AG04450 (cell line): ENCODE measurements at regions not wholly inside any gene's neighbourhood (a gene's known extent, or its start where the extent isn't known, plus 50 kb on each side); places are given as distances from the start of the nearest gene placed in this dataset.

Experiments used
- CTCF ChIA-PET: fragments of 300-600, 350-600 bp; formaldehyde crosslinking; extraction: SDS; loops from one replicate; lab custom pipeline; 2022; ENCODE audit warnings: antibody characterized with exemption, inconsistent platforms; lab: Charles Lee
- POLR2A ChIA-PET: fragments of 350-600 bp; formaldehyde crosslinking; extraction: SDS; loops from one replicate; lab custom pipeline; 2021; ENCODE audit warnings: antibody characterized with exemption, inconsistent platforms; lab: Yijun Ruan, JAX
- DNase-seq: peaks from one replicate; pipeline ENCODE4 v3.0.0-alpha.2; 2011; ENCODE audit warnings: low read depth, low spot score
- H3K27ac ChIP-seq: one replicate; pipeline ENCODE4 v1.5.1; 2012; ENCODE audit warnings: low read depth, low read length, control low read depth
- H3K27me3 ChIP-seq: one replicate; pipeline ENCODE4 v1.6.0; 2012; ENCODE audit warnings: low read length; ENCODE audit not compliant: control insufficient read depth, insufficient read depth
- H3K4me3 ChIP-seq: 2 replicates; pipeline ENCODE4 v1.5.1; 2011; ENCODE audit warnings: mild to moderate bottlenecking, low read depth, low read length, control low read depth
- H3K9me3 ChIP-seq: 2 replicates; pipeline ENCODE4 v1.5.1; 2012; ENCODE audit warnings: low read length; ENCODE audit not compliant: control insufficient read depth, insufficient read depth
- TF ChIP-seq, protein P1 (sequence below): IDR thresholded peaks from 2 replicates; pipeline ENCODE4 v1.5.1; 2011; ENCODE audit warnings: low read depth, low read length, control low read depth, inconsistent platforms

DNA sequence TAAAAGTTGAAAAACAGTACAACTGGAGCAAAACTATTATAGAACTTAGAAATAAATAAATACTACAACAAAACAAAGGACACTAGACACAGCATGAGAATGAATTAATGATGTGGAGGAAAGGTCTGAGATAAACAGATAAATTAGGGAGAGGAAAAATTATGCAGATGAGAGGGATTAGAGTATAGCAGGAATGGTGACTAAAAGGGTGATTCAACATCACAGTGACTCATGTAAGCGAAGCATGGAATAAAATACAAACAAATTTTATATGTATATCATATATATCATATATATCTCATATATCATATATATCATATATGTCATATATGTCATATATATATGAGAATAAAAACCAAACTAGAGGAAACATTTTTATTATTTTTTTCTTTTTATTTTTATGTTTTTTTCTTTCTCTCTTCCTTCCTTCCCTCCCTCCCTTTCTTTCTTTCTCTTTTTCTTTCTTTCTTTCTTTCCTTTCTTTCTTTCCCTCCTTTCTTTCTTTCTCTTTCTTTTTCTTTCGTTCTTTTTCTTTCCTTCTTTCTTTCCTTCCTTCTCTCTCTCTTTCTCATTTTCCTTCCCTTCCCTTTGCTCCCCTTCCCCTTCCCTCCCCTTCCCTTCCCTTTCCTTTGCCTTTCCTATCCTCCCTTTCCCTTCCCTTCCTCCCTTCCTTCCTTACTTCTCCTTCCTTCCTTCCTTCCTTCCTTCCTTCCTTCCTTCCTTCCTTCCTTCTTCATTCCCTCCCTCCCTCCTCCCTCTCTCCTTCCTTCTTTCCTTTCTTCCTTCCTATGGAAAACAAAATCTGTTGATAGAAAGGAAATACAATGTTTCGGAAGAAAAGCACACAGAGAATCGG lies 1014.6 kb downstream of the GRIK2 start:
- H3K9me3 ChIP-seq = peaks cover 5% of the 10 kb centered on the region
- no peak for DNase-seq
- ChIA-PET CTCF (no interaction called here), POLR2A (no interaction called here)
- H3K27ac ChIP-seq = no peak overlapping the region
- no peaks in the 10 kb centered on the region for H3K27me3 ChIP-seq
- no peak overlapping the region for H3K4me3 ChIP-seq
- TF ChIP-seq, protein P1, sequence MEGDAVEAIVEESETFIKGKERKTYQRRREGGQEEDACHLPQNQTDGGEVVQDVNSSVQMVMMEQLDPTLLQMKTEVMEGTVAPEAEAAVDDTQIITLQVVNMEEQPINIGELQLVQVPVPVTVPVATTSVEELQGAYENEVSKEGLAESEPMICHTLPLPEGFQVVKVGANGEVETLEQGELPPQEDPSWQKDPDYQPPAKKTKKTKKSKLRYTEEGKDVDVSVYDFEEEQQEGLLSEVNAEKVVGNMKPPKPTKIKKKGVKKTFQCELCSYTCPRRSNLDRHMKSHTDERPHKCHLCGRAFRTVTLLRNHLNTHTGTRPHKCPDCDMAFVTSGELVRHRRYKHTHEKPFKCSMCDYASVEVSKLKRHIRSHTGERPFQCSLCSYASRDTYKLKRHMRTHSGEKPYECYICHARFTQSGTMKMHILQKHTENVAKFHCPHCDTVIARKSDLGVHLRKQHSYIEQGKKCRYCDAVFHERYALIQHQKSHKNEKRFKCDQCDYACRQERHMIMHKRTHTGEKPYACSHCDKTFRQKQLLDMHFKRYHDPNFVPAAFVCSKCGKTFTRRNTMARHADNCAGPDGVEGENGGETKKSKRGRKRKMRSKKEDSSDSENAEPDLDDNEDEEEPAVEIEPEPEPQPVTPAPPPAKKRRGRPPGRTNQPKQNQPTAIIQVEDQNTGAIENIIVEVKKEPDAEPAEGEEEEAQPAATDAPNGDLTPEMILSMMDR = no peak

DNA sequence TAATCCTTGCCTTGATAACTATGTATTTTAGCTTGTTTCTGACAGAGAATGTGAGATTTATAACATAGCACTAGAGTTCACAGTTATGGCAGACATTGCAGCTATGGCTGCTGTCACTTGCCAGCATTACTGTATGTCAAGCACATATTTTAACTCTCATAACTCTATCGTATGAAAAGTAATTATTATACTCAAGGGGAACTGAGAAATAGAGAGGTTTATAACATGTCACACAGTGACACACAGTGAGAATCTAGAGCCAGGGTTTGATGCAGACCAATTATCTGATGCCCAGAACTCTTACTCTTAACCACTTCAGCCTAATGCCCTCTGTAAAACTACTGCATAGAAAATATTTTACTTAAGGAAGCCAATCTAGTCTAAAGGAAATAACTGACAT lies 1012.4 kb downstream of the GRIK2 start:
- ChIA-PET POLR2A (no interaction called here), CTCF (no interaction called here)
- Histone ChIP-seq H3K4me3 (no peak overlapping the region), H3K27me3 (no peaks in the 10 kb centered on the region), H3K27ac (no peak overlapping the region), H3K9me3 (peaks cover 3% of the 10 kb centered on the region; the same call in 1 of the 2 replicates)
- DNase-seq = no peak
- TF ChIP-seq, protein P1 = no peak

DNA sequence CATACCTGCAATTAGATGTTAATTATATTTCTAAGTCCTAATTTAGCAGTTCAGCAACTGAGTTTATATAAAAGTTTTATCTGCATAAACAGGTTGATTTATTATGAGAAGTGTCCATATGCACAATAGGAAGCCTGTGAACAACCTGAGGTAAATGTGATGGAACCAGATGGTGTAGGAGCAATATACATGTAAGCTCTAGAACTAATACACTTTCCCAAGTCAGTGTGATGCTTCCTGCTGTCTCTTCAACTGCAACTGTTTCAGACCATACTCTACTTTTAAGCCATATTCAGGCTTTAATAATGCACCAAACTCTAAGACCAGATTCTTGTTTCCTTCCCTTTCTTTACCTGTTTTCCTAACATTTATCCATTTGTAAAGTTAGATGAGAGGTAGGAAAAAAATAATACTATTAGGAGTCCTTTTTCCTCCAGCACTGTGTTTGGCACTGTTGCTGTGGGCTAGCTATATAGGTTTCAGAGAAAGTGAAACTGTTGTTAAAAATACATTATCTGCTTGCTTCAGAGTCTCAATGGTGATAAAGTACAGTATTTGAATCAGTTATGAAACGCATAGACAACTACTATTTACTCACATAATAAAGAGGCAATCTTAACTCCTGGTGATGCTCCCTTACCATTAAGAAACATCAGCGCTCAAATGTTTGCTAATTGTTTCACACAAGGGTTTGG lies 1009.3 kb downstream of the GRIK2 start:
- no peaks in the 10 kb centered on the region for H3K27me3 ChIP-seq
- no peaks in the 10 kb centered on the region for H3K9me3 ChIP-seq
- ChIA-PET CTCF (no interaction called here), POLR2A (no interaction called here)
- no peak overlapping the region for H3K4me3 ChIP-seq
- H3K27ac ChIP-seq = no peak overlapping the region
- TF ChIP-seq, protein P1 = no peak
- DNase-seq = no peak

DNA sequence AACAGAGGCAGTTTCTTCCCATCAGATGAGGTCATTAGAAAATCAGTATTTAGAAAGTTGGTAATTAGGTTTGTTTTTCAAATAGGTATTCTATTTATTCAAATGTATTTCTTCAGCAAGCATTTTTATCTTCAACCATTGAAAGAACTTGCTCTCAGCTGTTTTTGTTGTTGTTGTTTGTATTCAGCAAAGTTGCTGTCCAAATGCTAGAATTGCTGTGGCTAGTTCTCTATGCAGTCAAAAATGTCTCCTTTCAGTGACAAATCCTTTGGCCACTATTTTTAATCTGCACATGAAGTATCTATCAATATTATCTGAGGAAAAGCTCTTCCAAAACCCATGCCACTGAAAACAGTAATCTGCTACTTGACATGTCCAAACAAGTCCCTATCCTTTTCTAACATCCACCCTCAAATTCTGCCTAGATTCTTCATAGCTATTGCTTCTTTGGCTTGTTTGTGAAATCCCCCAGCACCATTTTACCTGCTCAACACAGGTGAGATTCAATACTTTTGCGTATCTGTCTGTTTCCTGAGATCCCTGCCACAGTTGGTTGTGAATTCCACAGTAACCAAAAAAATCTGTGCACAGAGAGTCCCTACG lies 1005.4 kb downstream of the GRIK2 start:
- no peak overlapping the region for H3K4me3 ChIP-seq
- no peaks in the 10 kb centered on the region for H3K9me3 ChIP-seq
- CTCF ChIA-PET = no interaction called here
- no peaks in the 10 kb centered on the region for H3K27me3 ChIP-seq
- no peak overlapping the region for H3K27ac ChIP-seq
- no peak for DNase-seq
- TF ChIP-seq, protein P1 = no peak
- POLR2A ChIA-PET = no interaction called here

DNA sequence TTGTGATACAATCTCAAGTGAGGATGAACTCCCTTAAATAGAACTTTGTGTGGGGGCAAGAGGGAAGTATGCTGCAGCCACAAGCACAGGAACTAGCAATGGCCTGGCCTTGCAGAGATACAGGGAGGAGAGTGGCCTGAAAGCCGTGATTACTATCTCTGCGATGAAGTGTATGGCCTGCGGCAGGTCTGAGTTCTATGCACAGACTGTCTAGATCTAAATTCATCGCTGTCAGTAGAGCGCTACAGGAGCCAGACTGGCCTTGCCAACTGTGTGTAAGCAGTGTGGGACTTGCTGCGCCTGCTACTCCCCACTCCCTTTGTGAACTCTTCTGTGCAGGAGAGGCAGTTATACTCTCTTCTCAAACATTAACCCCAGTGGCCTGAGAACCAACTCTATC lies 997.0 kb downstream of the GRIK2 start:
- no peaks in the 10 kb centered on the region for H3K27me3 ChIP-seq
- CTCF ChIA-PET = no interaction called here
- no peak for DNase-seq
- TF ChIP-seq, protein P1 = no peak
- no peak overlapping the region for H3K27ac ChIP-seq
- H3K4me3 ChIP-seq = no peak overlapping the region
- H3K9me3 ChIP-seq = peaks cover 19% of the 10 kb centered on the region
- POLR2A ChIA-PET = no interaction called here
